ENCODE measurements at regions not wholly inside any gene's neighbourhood (a gene's known extent, or its start where the extent isn't known, plus 50 kb on each side); places are given as distances from the start of the nearest gene placed in this dataset.

DNA sequence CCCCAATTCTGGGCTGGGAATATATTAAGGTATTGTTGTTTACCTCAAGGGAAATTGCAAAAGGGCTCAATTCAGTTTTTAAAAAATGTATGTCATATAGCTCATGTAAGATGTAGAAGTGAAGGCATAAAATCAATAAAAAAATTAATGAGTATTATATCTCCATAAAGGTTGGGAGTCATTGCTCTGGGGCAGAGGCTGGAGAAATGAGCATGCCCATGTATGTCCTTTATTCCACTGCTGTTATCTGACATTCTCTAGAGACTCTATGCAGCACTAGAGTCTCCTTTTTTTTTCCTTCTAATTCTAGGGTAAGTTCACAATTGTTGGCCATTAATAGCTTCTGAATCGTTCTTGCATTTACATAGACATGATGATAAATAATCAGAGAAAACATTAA lies 394.8 kb downstream of the KLF12 start:
- Mint-ChIP-seq H3K36me3 (ENCODE audit: low read depth) (peaks cover 21% of the 10 kb centered on the region), H3K9me3 (no peaks in the 10 kb centered on the region), H3K4me3 (no peak overlapping the region), H3K4me1 (peaks cover 28% of the 10 kb centered on the region), H3K27ac (no peak overlapping the region), H3K27me3 (no peaks in the 10 kb centered on the region)
- ChIA-PET POLR2A (no interaction called here), CTCF (interaction anchor here (0.9 kb wide), 1 partner anchor 23 kb away, joined by 3 read pairs; no protein-coding TSS in a partner anchor)
- no peak for DNase-seq

DNA sequence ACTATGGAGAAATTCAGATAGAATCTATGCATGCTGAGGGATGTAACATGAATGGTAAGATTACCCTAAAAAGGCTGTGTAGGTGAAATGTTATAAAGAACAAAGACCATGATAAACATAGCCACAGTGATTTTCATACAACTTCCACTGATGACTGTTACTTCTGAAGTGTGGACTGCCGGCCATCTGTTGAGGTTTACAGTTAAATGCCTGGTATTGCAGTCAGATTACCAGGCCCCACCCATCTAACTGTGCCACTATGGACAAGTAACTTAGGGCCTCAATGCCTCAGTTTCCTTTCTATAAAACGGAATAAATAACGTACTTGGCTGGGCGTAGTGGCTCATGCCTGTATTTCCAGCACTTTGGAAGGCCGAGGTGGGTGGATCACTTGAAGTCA lies 395.6 kb downstream of the KLF12 start:
- Mint-ChIP-seq H3K4me3 (no peak overlapping the region), H3K27me3 (no peaks in the 10 kb centered on the region), H3K36me3 (ENCODE audit: low read depth) (peaks cover 17% of the 10 kb centered on the region), H3K9me3 (no peaks in the 10 kb centered on the region), H3K4me1 (peaks cover 21% of the 10 kb centered on the region), H3K27ac (no peak overlapping the region)
- no peak for DNase-seq
- ChIA-PET POLR2A (no interaction called here), CTCF (no interaction called here)

DNA sequence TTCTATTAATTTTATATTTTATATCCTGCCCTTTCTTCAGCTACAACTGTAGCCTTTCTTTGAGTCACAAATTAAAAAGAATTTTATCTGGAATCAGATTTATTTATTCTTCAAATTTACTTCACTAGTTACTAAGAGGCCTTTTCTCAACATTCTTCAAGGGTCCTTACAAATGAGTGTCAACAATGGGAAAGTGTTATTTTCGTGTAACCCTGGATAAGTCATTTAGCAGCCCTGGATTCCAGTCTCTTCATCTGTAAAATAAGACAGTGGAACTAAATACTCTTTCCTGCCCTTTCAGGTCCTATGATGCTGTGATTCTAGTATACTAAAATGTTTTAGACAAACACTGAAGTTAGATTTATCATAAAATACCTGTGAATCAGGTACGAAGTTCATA lies 397.0 kb downstream of the KLF12 start:
- Mint-ChIP-seq H3K36me3 (ENCODE audit: low read depth) (peaks cover 13% of the 10 kb centered on the region), H3K4me1 (peaks cover 16% of the 10 kb centered on the region), H3K9me3 (no peaks in the 10 kb centered on the region), H3K27ac (no peak overlapping the region), H3K4me3 (no peak overlapping the region), H3K27me3 (no peaks in the 10 kb centered on the region)
- DNase-seq: no peak
- ChIA-PET CTCF (no interaction called here), POLR2A (no interaction called here)

DNA sequence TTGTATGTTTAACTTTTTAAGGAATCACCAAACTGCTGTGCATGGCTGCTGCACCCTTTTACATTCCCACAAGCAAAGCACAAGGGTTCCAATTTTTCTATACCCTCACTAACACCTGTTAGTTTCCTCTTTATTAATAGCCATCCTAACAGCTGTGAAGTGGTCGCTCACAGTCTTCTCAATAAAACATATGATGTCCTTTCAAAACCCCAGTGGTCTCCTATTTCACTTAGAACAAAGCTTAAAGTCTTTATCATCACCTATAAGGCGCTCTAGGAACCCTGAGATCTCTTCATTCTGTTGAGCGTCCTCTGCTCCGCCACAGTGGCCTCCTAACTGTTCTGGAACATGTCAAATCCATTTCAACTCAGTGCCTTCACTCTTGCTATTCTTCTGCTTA lies 400.5 kb downstream of the KLF12 start:
- H3K4me3 Mint-ChIP-seq: no peak overlapping the region
- H3K4me1 Mint-ChIP-seq: peaks cover 2% of the 10 kb centered on the region

DNA sequence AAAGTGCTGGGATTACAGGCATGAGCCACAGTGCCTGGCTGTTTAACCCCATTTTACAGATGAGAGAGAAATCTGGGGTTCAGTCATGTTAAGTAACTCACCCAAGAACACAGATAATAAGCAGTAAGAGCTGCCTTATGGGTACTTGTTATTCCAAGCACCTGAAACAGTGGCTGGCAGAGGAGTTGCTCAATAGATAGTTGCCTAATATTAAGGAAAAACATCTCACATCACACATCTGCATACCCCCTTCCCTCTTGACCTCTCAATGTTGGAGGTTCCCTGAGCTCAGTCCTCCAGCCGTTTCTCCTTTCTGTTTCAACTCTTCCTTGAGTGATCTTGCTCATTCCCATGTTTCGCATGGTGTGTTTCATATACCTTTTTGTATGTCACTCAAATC lies 401.9 kb downstream of the KLF12 start:
- Mint-ChIP-seq H3K36me3 (ENCODE audit: low read depth) (peaks cover 21% of the 10 kb centered on the region), H3K27ac (no peak overlapping the region), H3K27me3 (no peaks in the 10 kb centered on the region), H3K4me1 (peaks cover 2% of the 10 kb centered on the region), H3K4me3 (no peak overlapping the region), H3K9me3 (no peaks in the 10 kb centered on the region)
- no peak for DNase-seq
- CTCF ChIA-PET: interaction anchor here (1.6 kb wide), 1 partner anchor 9 kb away, joined by 7 read pairs; no protein-coding TSS in a partner anchor
- POLR2A ChIA-PET: no interaction called here

More for the DNA sequence above, 400.5 kb downstream of the KLF12 start:
- POLR2A ChIA-PET: no interaction called here
- H3K27ac Mint-ChIP-seq: no peak overlapping the region
- H3K27me3 Mint-ChIP-seq: no peaks in the 10 kb centered on the region
- CTCF ChIA-PET: interaction anchor here (0.6 kb wide), 1 partner anchor 12 kb away, joined by 3 read pairs; no protein-coding TSS in a partner anchor
- peaks cover 20% of the 10 kb centered on the region for H3K36me3 Mint-ChIP-seq (ENCODE audit: low read depth)
- DNase-seq: no peak
- no peaks in the 10 kb centered on the region for H3K9me3 Mint-ChIP-seq

DNA sequence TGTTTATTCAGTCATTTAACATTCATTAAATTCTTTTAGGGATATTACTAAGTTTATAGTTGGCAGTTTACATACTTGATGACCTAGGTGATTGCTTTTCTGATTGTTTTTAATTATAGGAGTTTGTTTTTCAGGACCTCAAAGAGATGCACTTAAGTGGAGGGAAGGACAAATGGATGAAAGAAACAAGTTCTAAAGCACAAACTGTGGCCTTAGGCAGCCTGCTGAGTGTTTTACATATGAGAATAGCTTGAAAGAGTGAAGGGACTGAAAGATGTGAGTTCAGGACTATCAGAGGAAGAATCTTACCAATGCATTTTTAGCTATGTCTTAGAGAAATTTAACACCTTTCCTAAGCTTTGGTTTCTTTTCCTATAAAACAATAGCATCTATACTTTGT lies 402.6 kb downstream of the KLF12 start:
- peaks cover 2% of the 10 kb centered on the region for H3K4me1 Mint-ChIP-seq
- no peak overlapping the region for H3K27ac Mint-ChIP-seq
- POLR2A ChIA-PET: interaction anchor here (0.7 kb wide), 1 partner anchor 844 kb away, joined by 3 read pairs; no protein-coding TSS in a partner anchor
- no peak for DNase-seq
- no peak overlapping the region for H3K4me3 Mint-ChIP-seq
- H3K9me3 Mint-ChIP-seq: no peaks in the 10 kb centered on the region
- no peaks in the 10 kb centered on the region for H3K27me3 Mint-ChIP-seq
- CTCF ChIA-PET: interaction anchor here (0.6 to 1.6 kb wide), 5 partner anchors 8 to 1306 kb away, joined by 3 to 7 read pairs (median 4); no protein-coding TSS in a partner anchor
- peaks cover 21% of the 10 kb centered on the region for H3K36me3 Mint-ChIP-seq (ENCODE audit: low read depth)

DNA sequence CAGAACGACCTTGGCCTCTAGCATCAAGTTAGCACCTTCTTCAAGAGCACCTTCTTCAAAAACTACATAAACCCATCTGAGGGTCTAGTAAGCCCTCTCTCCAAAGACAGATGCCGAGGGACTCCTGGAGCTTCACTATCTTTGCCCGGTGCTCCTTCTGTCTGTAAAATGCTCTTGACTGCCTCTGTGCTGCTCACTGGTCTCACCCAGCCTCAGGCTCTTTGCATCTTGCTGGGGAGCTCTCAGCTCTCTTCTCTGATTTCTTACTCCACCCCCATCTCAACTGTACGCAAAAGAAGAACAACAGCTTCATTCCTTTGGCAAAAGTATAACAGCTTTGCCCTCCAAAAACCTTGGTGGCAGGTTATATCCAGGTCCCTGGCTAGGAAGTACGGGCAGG lies 404.2 kb downstream of the KLF12 start:
- H3K27ac Mint-ChIP-seq: no peak overlapping the region
- ChIA-PET POLR2A (no interaction called here), CTCF (interaction anchor here (1.5 to 1.6 kb wide), 2 partner anchors 10 to 27 kb away, joined by 3 to 4 read pairs; no protein-coding TSS in a partner anchor)
- H3K4me1 Mint-ChIP-seq: no peaks in the 10 kb centered on the region
- no peak for DNase-seq
- peaks cover 11% of the 10 kb centered on the region for H3K36me3 Mint-ChIP-seq (ENCODE audit: low read depth)
- no peaks in the 10 kb centered on the region for H3K27me3 Mint-ChIP-seq
- no peaks in the 10 kb centered on the region for H3K9me3 Mint-ChIP-seq
- no peak overlapping the region for H3K4me3 Mint-ChIP-seq

DNA sequence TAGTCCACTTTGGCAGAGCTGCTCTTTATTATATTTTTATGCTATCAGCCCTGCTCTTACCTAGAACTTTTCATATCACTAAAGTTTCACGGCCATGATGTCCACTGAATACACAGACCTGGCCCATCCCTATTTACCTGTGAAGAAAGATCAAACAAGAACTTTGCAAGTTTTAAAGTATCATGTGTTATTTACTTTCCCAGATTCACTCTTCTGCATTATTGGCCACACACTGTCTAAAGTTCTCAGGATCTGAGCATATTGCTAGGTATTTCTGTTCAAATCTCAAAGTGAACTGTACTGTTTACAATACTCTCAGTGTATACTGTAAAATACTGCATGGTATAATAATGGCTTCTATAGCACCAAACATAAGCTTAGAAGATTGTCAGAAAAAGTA lies 405.2 kb downstream of the KLF12 start:
- POLR2A ChIA-PET: interaction anchor here (0.5 kb wide), 1 partner anchor 43 kb away, joined by 3 read pairs; no protein-coding TSS in a partner anchor
- H3K4me1 Mint-ChIP-seq: no peaks in the 10 kb centered on the region
- H3K27ac Mint-ChIP-seq: no peak overlapping the region
- H3K4me3 Mint-ChIP-seq: no peak overlapping the region
- CTCF ChIA-PET: interaction anchor here (0.6 kb wide), 2 partner anchors 319 to 1258 kb away, joined by 3 to 4 read pairs; no protein-coding TSS in a partner anchor
- H3K9me3 Mint-ChIP-seq: no peaks in the 10 kb centered on the region
- no peaks in the 10 kb centered on the region for H3K27me3 Mint-ChIP-seq
- DNase-seq: no peak
- H3K36me3 Mint-ChIP-seq (ENCODE audit: low read depth): peaks cover 11% of the 10 kb centered on the region

DNA sequence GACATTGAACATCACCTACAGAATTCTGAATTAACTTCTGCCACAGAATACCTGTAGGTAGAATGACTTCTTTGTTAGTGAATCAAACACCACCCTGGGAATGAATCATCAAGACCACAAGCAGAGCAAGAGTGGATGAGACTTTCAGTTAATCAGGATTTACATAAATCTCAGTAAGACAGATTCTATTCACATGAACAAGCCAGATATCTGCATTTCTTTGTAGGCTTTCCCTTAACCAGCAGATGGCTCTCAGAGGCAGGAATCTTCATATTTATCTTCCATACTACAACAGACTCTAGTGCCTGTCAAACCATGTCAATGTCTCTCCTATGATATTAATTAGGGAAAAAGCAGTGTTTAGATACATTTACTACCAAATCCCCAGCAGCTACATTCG lies 412.1 kb downstream of the KLF12 start:
- Mint-ChIP-seq H3K9me3 (no peaks in the 10 kb centered on the region), H3K4me1 (peaks cover 24% of the 10 kb centered on the region), H3K36me3 (ENCODE audit: low read depth) (peaks cover 13% of the 10 kb centered on the region), H3K4me3 (no peak overlapping the region), H3K27ac (no peak overlapping the region), H3K27me3 (no peaks in the 10 kb centered on the region)
- no peak for DNase-seq
- ChIA-PET CTCF (interaction anchor here (1.3 to 1.7 kb wide), 2 partner anchors 10 to 74 kb away, joined by 3 to 7 read pairs; no protein-coding TSS in a partner anchor), POLR2A (no interaction called here)

DNA sequence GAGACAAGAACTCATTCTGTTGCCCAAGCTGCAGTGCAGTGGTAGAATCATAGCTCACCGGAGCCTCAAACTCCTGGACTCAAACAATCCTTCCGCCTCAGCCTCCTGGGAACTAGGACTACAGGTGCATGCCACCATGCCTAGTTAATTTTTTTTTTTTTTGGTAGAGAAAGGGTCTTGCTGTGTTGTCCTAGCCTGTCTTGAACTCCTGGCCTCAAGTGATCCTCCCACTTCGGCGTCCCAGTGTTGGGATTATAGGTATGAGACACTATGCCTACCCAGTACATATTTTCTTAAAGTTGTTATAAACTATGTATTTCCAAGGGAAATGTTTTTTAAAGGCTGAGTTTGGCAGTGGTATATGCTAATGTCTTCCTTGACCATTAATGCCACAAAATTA lies 412.6 kb downstream of the KLF12 start:
- no peak overlapping the region for H3K4me3 Mint-ChIP-seq
- H3K27me3 Mint-ChIP-seq: no peaks in the 10 kb centered on the region
- POLR2A ChIA-PET: no interaction called here
- peaks cover 29% of the 10 kb centered on the region for H3K4me1 Mint-ChIP-seq
- CTCF ChIA-PET: interaction anchor here (0.6 kb wide), 2 partner anchors 12 to 1768 kb away, joined by 3 read pairs; no protein-coding TSS in a partner anchor
- no peaks in the 10 kb centered on the region for H3K9me3 Mint-ChIP-seq
- H3K36me3 Mint-ChIP-seq (ENCODE audit: low read depth): peaks cover 13% of the 10 kb centered on the region
- no peak for DNase-seq
- peak overlapping the region; percentile 50 for H3K27ac Mint-ChIP-seq

DNA sequence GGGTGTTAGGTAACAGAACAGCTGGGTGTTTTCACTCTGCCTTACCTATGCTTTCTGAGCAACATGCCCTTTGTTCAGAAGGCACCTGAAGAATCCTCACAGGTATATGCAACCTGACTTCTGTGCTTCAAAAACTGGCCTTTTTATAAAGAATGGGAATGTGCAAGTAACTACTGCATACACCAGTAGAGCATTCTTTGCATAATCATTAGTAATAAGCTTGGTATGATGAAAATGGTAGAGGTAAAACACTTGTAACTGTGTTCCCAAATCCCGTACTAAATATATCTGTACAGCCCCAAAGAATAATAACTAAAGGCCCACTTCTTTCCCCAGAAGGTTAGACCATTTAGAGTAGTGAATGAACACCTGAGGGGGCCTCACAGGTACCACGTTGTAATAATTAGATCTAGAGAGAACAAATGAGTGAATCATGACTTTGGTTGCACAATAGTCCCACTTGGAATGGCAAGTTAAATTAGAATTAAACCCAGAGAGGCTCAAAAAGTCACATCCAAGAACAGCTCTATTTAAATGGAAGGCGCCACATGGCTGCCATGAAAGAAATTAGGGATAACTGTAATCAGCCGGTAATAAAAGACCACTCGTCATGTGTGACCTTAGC lies 413.9 kb downstream of the KLF12 start:
- H3K9me3 Mint-ChIP-seq: no peaks in the 10 kb centered on the region
- H3K27me3 Mint-ChIP-seq: no peaks in the 10 kb centered on the region
- peaks cover 41% of the 10 kb centered on the region for H3K4me1 Mint-ChIP-seq
- CTCF ChIA-PET: interaction anchor here (1.5 kb wide), 1 partner anchor 10 kb away, joined by 4 read pairs; no protein-coding TSS in a partner anchor
- DNase-seq: no peak
- peaks cover 15% of the 10 kb centered on the region for H3K36me3 Mint-ChIP-seq (ENCODE audit: low read depth)
- POLR2A ChIA-PET: no interaction called here
- H3K27ac Mint-ChIP-seq: no peak overlapping the region
- H3K4me3 Mint-ChIP-seq: no peak overlapping the region

DNA sequence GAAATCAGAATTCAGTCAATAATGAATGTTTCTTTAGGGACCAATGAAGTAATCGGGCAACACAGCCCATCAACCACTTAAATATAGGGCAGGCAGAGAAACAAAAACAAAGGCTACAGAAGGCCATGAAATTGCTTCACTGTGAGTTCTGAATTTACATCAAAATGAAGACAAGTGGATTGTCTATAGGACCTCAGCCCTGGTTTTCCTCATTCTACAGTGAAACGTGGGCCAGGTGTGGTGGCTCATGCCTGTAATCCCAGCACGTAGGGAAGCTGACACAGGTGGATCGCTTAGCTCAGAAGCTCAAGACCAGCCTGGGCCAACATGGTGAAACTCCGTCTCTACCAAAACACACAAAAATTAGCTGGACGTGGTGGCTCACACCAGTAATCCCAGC lies 416.0 kb downstream of the KLF12 start:
- Mint-ChIP-seq H3K36me3 (ENCODE audit: low read depth) (peaks cover 31% of the 10 kb centered on the region), H3K4me1 (peaks cover 59% of the 10 kb centered on the region), H3K9me3 (peaks cover 3% of the 10 kb centered on the region), H3K4me3 (no peak overlapping the region), H3K27me3 (no peaks in the 10 kb centered on the region), H3K27ac (no peak overlapping the region)
- POLR2A ChIA-PET: no interaction called here
- no peak for DNase-seq
- CTCF ChIA-PET: no interaction called here

DNA sequence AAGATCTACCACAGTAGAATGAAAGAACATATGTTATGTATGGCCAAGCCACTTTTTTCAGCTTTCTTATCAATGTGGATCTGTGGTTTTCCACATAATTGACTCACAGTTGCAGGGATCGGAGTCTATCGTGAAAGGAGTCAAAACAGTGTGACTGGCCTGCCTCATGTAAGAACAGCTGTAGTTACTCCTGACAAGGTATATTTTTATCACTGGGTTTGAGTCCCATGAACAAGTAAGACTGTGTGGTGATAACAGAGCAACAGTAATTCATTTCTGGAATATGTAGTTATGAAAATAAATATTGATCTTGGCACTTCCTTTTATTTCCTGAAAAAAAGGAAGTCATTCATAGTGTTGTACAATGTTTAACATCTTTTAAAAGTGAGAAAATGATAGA lies 416.6 kb downstream of the KLF12 start:
- CTCF ChIA-PET: interaction anchor here (1.1 to 1.2 kb wide), 2 partner anchors 25 to 934 kb away, joined by 3 read pairs; no protein-coding TSS in a partner anchor
- H3K4me1 Mint-ChIP-seq: peaks cover 62% of the 10 kb centered on the region
- H3K4me3 Mint-ChIP-seq: no peak overlapping the region
- peaks cover 3% of the 10 kb centered on the region for H3K9me3 Mint-ChIP-seq
- peak overlapping the region; percentile 31 for H3K27ac Mint-ChIP-seq
- DNase-seq: no peak
- POLR2A ChIA-PET: no interaction called here
- peaks cover 37% of the 10 kb centered on the region for H3K36me3 Mint-ChIP-seq (ENCODE audit: low read depth)
- no peaks in the 10 kb centered on the region for H3K27me3 Mint-ChIP-seq

All from activated CD4-positive, alpha-beta T cell treated with anti-CD3 and anti-CD28 coated beads, Interleukin-2, amount 10 ng/mL, durations not matched to agents 7 days and 5 days (primary cell).